GM13976 (cell line): ENCODE measurements at regions not wholly inside any gene's neighbourhood (a gene's known extent, or its start where the extent isn't known, plus 50 kb on each side); places are given as distances from the start of the nearest gene placed in this dataset.
A peak's percentile ranks its signal among the peaks of the same experiment; 100 is the strongest.

Experiments used
- DNase-seq: peaks from one replicate; pipeline ENCODE4 v3.0.0; 2012; ENCODE audit warnings: low spot score
- in situ Hi-C: fragments of 300-500 bp; cut with MboI; formaldehyde crosslinking; loops from one replicate; pipeline ENCODE4 v1.12.0; 2022; ENCODE audit warnings: low sequenced_read_pairs, mixed read lengths, inconsistent platforms; ENCODE audit not compliant: unreplicated experiment
- TF ChIP-seq, protein P1 (sequence below): IDR thresholded peaks from 2 replicates; pipeline ENCODE4 v1.5.1; 2012; ENCODE audit warnings: borderline replicate concordance, mild to moderate bottlenecking; ENCODE audit not compliant: insufficient read depth; ENCODE audit errors: extremely low read depth, missing control alignments, control extremely low read depth

DNA sequence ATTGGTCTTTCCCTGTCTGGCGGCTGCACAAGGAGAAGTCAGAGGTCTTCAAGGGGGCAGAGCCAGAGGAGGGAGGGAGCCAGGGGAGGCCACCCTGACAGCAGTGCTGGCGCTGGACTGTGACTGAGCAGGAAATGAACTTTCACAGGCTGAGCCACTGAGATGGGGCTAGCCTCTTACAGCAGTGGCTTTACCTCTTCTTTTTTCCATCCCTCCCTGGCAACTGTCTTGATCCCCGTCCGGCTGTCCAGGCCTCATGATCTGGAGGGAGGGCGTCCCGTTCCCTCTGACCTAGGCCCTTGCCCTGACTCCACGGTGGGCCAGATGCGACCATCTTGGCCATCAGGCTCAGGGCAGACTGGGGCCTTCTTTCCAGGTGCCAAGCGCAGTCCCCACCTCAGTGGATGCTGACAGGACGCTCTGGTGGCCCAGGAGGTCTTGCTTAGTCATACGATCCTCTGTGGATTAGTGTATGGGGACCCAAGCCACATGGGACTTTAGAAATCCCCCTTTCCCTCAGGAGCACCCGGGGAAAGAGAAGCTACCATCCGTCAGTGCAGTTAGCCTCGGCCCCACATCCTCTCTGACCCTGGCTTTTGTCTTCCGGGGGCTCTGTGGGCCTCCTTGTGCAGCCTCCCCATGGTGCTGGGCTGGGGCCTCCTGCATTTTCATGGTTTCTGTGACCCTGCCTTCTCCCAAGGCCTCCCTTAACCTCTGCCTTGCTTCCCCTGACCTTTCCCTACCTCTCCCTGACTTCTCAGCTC lies 57.4 kb upstream of the CCDC167 start:
- TF ChIP-seq, protein P1, sequence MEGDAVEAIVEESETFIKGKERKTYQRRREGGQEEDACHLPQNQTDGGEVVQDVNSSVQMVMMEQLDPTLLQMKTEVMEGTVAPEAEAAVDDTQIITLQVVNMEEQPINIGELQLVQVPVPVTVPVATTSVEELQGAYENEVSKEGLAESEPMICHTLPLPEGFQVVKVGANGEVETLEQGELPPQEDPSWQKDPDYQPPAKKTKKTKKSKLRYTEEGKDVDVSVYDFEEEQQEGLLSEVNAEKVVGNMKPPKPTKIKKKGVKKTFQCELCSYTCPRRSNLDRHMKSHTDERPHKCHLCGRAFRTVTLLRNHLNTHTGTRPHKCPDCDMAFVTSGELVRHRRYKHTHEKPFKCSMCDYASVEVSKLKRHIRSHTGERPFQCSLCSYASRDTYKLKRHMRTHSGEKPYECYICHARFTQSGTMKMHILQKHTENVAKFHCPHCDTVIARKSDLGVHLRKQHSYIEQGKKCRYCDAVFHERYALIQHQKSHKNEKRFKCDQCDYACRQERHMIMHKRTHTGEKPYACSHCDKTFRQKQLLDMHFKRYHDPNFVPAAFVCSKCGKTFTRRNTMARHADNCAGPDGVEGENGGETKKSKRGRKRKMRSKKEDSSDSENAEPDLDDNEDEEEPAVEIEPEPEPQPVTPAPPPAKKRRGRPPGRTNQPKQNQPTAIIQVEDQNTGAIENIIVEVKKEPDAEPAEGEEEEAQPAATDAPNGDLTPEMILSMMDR, result no peak

DNA sequence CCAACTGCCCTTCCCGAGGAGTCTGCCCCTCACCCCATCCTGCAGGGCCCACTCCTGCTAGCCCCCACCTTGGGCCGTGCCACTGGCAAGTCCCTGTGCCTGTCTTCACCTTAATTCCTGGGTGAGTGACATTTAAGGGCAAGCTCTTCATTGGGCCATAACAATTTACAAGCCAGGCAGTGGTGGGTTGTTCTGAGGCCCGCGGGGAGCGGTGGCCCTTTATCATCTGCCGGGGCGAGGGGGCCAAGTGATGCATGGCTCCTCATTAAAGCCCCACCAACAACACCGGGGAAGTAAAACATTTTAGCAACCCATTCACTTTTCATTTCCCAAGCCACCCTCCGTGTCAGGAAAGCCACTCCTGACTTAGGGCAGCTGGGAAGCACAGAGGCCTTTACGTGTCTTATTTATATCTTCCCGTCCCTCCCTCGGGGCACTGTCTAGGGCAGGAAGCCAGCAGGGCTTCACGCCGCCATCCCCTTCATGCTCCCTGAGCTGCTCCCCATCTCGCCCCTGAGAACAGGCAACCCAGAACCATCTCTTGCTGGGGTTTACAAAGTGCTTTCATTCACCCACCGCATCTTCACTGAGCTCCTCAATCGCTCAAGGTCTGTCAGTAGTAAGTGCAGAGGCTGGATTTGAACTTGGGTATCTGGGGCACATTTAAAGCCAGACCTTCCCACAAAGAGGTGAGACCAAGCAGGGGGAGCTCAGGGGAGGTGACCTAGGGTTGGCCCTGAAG lies 55.5 kb upstream of the CCDC167 start:
- DNase-seq, result no peak
- TF ChIP-seq, protein P1, result no peak
- in situ Hi-C loops, result no loop called here

More for the DNA sequence above, 57.4 kb upstream of the CCDC167 start:
- in situ Hi-C loops, result no loop called here
- peak; percentile 64 for DNase-seq

DNA sequence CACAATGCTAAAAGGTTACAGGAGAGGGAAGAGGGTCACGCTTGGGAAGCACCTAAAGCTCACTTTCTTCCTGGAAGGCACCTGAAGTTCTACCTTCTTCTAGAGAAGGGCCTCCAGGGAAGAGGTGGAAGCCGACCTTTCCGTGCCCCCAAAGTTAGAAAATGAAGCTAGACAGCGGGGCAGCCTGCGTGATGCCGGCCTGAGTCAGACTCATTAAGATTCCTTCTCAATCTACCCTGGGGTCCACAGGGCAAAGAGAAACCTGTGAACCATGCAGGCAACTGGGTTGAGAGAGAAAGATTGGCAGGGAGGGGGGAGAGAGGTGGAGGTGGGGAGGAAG lies 54.8 kb upstream of the CCDC167 start:
- in situ Hi-C loops, result no loop called here
- TF ChIP-seq, protein P1, result no peak

DNA sequence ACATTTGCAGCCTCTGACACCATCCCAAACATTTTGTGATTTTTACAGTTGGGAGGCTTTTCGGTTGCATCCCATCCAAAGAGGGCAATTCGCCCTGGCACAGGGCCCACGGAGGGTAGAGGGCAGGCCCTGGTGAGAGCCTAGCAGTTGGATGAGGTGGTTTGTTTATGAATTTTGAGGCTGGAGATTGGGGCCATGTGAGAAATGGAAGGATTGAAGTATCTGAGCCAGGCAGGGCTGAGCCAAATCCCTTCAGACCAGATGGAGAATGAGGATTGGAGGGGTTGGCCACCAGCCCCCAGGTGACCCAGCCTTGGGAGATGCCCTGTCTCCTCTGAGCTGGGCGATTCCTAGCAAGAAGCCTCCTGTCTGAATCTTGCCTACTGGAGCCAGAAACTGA lies 52.6 kb upstream of the CCDC167 start:
- no peak for DNase-seq
- in situ Hi-C loops, result no loop called here
- TF ChIP-seq, protein P1, result no peak

More for the DNA sequence above, 54.8 kb upstream of the CCDC167 start:
- no peak for DNase-seq

DNA sequence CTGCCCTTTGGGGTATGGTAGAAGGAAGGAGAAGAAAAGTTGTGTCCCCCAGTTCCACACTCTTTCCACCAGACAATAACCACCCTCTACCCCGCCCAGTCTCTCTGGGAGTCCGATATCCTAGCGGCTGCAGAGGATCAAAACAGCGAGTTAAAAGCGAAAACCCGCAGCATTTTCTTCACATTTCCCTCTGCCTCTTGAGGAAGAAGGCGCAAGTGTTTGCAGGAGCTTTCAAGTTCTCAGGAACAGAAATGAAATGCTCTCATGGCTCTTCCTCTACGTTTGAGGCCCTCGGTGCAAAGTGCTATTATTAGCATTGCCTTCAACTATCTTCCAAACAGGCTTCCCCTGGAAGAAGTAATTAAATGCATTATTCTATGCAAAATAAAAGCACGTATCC lies 52.2 kb upstream of the CCDC167 start:
- no peak for DNase-seq
- in situ Hi-C loops, result no loop called here
- TF ChIP-seq, protein P1, result no peak

DNA sequence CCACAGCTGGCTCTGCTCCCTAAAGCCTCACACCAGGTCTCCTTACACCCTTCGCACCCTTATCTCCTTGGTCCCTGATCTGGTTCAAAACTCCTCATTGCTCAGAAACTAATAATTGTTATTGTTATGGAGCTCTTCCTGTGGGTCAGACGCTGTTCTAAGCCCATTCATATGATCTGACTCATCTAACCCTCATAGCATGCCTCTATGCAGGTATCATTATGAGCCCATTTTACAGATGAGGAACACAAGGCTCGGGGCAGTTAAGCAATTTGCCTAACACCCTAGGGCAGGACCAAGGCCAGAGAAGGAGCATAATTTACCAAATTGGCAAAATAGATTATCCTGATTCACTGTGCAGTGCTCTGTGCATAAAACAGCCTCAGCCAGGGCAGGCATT lies 51.8 kb upstream of the CCDC167 start:
- in situ Hi-C loops, result no loop called here
- DNase-seq, result no peak
- TF ChIP-seq, protein P1, result no peak
